ENCODE measurements at regions not wholly inside any gene's neighbourhood (a gene's known extent, or its start where the extent isn't known, plus 50 kb on each side); places are given as distances from the start of the nearest gene placed in this dataset.

DNA sequence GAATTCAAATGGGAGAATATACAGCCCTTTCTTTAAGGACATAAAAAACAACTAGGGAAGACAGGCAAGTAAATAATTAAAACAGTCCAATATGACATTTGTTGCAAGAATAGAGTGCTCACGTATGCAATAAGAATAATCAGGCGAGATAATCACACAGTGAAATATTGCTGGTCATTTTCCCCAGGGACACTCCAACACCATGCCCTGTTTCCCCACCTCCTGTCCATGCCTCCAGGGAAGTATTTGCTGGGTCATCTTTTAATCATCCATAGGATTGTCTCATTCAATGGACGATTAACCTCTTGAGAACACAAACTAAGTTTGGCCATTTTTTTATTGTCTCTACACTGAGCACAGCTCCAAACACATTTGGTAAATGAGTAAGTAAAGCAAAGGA, 472.9 kb downstream of the C6orf118 start:
- TF ChIP-seq, protein P1, sequence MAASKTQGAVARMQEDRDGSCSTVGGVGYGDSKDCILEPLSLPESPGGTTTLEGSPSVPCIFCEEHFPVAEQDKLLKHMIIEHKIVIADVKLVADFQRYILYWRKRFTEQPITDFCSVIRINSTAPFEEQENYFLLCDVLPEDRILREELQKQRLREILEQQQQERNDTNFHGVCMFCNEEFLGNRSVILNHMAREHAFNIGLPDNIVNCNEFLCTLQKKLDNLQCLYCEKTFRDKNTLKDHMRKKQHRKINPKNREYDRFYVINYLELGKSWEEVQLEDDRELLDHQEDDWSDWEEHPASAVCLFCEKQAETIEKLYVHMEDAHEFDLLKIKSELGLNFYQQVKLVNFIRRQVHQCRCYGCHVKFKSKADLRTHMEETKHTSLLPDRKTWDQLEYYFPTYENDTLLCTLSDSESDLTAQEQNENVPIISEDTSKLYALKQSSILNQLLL (CRISPR knock-in tag; IDR thresholded peaks at IDR 0.05; ENCODE audit: borderline replicate concordance), result no peak
- TF ChIP-seq ZBTB8A (IDR thresholded peaks at IDR 0.05; ENCODE audit: partially characterized antibody) (no peak), MYC (IDR thresholded peaks at IDR 0.05; ENCODE audit: low read depth, low read length) (no peak), MYC (CRISPR knock-in tag; IDR thresholded peaks at IDR 0.05; ENCODE audit: borderline replicate concordance, low read depth) (no peak), CTCF (IDR thresholded peaks at IDR 0.05 in 2 of 3, conservative IDR thresholded peaks at IDR 0.05 in 1 of 3; ENCODE audit: insufficient read depth in 2 of 3, low read depth in 1 of 3, low read length in 3 of 3) (no peak), HMG20B (CRISPR knock-in tag; IDR thresholded peaks at IDR 0.05) (no peak), TEAD2 (tag; IDR thresholded peaks at IDR 0.05) (no peak), XRCC5 (IDR thresholded peaks at IDR 0.05; ENCODE audit: low read depth, low read length) (no peak), POLR2A (conservative IDR thresholded peaks at IDR 0.05) (no peak), KLF16 (IDR thresholded peaks at IDR 0.05) (no peak), NCOA2 (IDR thresholded peaks at IDR 0.05; ENCODE audit: partially characterized antibody in 2 of 2) (no peak)
- TF ChIP-seq, protein P2, sequence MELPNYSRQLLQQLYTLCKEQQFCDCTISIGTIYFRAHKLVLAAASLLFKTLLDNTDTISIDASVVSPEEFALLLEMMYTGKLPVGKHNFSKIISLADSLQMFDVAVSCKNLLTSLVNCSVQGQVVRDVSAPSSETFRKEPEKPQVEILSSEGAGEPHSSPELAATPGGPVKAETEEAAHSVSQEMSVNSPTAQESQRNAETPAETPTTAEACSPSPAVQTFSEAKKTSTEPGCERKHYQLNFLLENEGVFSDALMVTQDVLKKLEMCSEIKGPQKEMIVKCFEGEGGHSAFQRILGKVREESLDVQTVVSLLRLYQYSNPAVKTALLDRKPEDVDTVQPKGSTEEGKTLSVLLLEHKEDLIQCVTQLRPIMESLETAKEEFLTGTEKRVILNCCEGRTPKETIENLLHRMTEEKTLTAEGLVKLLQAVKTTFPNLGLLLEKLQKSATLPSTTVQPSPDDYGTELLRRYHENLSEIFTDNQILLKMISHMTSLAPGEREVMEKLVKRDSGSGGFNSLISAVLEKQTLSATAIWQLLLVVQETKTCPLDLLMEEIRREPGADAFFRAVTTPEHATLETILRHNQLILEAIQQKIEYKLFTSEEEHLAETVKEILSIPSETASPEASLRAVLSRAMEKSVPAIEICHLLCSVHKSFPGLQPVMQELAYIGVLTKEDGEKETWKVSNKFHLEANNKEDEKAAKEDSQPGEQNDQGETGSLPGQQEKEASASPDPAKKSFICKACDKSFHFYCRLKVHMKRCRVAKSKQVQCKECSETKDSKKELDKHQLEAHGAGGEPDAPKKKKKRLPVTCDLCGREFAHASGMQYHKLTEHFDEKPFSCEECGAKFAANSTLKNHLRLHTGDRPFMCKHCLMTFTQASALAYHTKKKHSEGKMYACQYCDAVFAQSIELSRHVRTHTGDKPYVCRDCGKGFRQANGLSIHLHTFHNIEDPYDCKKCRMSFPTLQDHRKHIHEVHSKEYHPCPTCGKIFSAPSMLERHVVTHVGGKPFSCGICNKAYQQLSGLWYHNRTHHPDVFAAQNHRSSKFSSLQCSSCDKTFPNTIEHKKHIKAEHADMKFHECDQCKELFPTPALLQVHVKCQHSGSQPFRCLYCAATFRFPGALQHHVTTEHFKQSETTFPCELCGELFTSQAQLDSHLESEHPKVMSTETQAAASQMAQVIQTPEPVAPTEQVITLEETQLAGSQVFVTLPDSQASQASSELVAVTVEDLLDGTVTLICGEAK (IDR thresholded peaks at IDR 0.05), result no peak
- TF ChIP-seq, protein P2 (CRISPR knock-in tag; IDR thresholded peaks at IDR 0.05), result no peak
- TF ChIP-seq, protein P3, sequence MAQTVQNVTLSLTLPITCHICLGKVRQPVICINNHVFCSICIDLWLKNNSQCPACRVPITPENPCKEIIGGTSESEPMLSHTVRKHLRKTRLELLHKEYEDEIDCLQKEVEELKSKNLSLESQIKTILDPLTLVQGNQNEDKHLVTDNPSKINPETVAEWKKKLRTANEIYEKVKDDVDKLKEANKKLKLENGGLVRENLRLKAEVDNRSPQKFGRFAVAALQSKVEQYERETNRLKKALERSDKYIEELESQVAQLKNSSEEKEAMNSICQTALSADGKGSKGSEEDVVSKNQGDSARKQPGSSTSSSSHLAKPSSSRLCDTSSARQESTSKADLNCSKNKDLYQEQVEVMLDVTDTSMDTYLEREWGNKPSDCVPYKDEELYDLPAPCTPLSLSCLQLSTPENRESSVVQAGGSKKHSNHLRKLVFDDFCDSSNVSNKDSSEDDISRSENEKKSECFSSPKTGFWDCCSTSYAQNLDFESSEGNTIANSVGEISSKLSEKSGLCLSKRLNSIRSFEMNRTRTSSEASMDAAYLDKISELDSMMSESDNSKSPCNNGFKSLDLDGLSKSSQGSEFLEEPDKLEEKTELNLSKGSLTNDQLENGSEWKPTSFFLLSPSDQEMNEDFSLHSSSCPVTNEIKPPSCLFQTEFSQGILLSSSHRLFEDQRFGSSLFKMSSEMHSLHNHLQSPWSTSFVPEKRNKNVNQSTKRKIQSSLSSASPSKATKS (CRISPR knock-in tag; IDR thresholded peaks at IDR 0.05), result no peak

All from K562 (cell line).